ENCODE measurements at regions not wholly inside any gene's neighbourhood (a gene's known extent, or its start where the extent isn't known, plus 50 kb on each side); places are given as distances from the start of the nearest gene placed in this dataset.

- TF ChIP-seq, protein P1, sequence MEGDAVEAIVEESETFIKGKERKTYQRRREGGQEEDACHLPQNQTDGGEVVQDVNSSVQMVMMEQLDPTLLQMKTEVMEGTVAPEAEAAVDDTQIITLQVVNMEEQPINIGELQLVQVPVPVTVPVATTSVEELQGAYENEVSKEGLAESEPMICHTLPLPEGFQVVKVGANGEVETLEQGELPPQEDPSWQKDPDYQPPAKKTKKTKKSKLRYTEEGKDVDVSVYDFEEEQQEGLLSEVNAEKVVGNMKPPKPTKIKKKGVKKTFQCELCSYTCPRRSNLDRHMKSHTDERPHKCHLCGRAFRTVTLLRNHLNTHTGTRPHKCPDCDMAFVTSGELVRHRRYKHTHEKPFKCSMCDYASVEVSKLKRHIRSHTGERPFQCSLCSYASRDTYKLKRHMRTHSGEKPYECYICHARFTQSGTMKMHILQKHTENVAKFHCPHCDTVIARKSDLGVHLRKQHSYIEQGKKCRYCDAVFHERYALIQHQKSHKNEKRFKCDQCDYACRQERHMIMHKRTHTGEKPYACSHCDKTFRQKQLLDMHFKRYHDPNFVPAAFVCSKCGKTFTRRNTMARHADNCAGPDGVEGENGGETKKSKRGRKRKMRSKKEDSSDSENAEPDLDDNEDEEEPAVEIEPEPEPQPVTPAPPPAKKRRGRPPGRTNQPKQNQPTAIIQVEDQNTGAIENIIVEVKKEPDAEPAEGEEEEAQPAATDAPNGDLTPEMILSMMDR (conservative IDR thresholded peaks at IDR 0.05; ENCODE audit: low read length): no peak
- no peak for TF ChIP-seq EZH2phosphoT487 (IDR thresholded peaks at IDR 0.05; ENCODE audit: borderline replicate concordance, low read depth, low read length)
These were observed 138.7 kb downstream of the SPP2 start for GRCh38 chr2:234189230-234189629.
